Adrenal gland (tissue), 5 donors: ENCODE measurements at regions not wholly inside any gene's neighbourhood (a gene's known extent, or its start where the extent isn't known, plus 50 kb on each side); places are given as distances from the start of the nearest gene placed in this dataset.

ENCODE experiments used
- CTCF ChIP-seq, 6 experiments: fragments of 450-650 bp in 4 of 6; fragments of 200-600 bp in 2 of 6; sonication (generic) in 1 of 6; IDR thresholded peaks; 1 replicate in 5 of 6; 2 replicates in 1 of 6; pipeline versions ENCODE4 v1.5.1 to v1.8.0; 2016 to 2021; ENCODE audit warnings: antibody characterized with exemption in 6 of 6, mild to moderate bottlenecking in 2 of 6, moderate library complexity in 1 of 6
- POLR2A ChIP-seq, 2 donors: fragments of 450-650 bp; IDR thresholded peaks; one replicate each; pipeline ENCODE4 v1.6.1; 2017; ENCODE audit warnings: antibody characterized with exemption in 2 of 2, mild to moderate bottlenecking in 2 of 2, moderate library complexity in 1 of 2
- donor health status: DM: no; HTN: no; CAD: no.

GRCh38 chr4:145320294-145320693, 139.9 kb upstream of the OTUD4 start:
- no peak for TF ChIP-seq CTCF (IDR thresholded peaks at IDR 0.05)
- no peak for TF ChIP-seq POLR2A (IDR thresholded peaks at IDR 0.05)
